ENCODE measurements at regions not wholly inside any gene's neighbourhood (a gene's known extent, or its start where the extent isn't known, plus 50 kb on each side); places are given as distances from the start of the nearest gene placed in this dataset.

- no peak overlapping the region for H3K27ac ChIP-seq (ENCODE audit: low read length)
Measured at GRCh38 chr2:104744537-104744936, 109.4 kb upstream of the POU3F3 start.

GRCh38 chr2:104745846-104746245 lies 108.1 kb upstream of the POU3F3 start:
- Histone ChIP-seq H3K79me2 (replicated peaks; ENCODE audit: insufficient read depth, low read length) (no peaks in the 10 kb centered on the region), H2AFZ (ENCODE audit: low read depth, low read length) (no peak overlapping the region), H3K4me3 (ENCODE audit: low read length) (no peak overlapping the region)

More at GRCh38 chr2:104744537-104744936, 109.4 kb upstream of the POU3F3 start:
- Histone ChIP-seq H2AFZ (ENCODE audit: low read depth, low read length) (no peak overlapping the region), H3K9ac (ENCODE audit: low read length) (no peak overlapping the region), H3K9me2 (ENCODE audit: insufficient read depth, low read length) (no peaks in the 10 kb centered on the region), H3K9me3 (ENCODE audit: low read length) (no peaks in the 10 kb centered on the region), H3F3A (ENCODE audit: insufficient read depth, low read length, poor library complexity, severe bottlenecking) (no peaks in the 10 kb centered on the region), H4K20me1 (ENCODE audit: insufficient read depth) (no peaks in the 10 kb centered on the region), H3K27me3 (ENCODE audit: insufficient read depth, low read depth, low read length) (no peaks in the 10 kb centered on the region), H3K4me3 (ENCODE audit: low read length) (no peak overlapping the region), H3K36me3 (ENCODE audit: insufficient read depth, low read length) (no peaks in the 10 kb centered on the region), H3K4me2 (ENCODE audit: low read length) (no peak overlapping the region), H3K79me2 (replicated peaks; ENCODE audit: insufficient read depth, low read length) (no peaks in the 10 kb centered on the region)
- TF ChIP-seq EZH2 (IDR thresholded peaks at IDR 0.05; ENCODE audit: borderline replicate concordance, insufficient read depth, low read length, poor library complexity, severe bottlenecking) (no peak), MXI1 (conservative IDR thresholded peaks at IDR 0.05; ENCODE audit: poor library complexity, severe bottlenecking) (no peak), TAF1 (IDR thresholded peaks at IDR 0.05; ENCODE audit: low read depth) (no peak), EP300 (conservative IDR thresholded peaks at IDR 0.05; ENCODE audit: poor library complexity, severe bottlenecking) (no peak)

More at GRCh38 chr2:104745846-104746245, 108.1 kb upstream of the POU3F3 start:
- H3K27ac ChIP-seq (ENCODE audit: low read length) = no peak overlapping the region
- H3K4me2 ChIP-seq (ENCODE audit: low read length) = no peak overlapping the region
- no peaks in the 10 kb centered on the region for H4K20me1 ChIP-seq (ENCODE audit: insufficient read depth)
- no peaks in the 10 kb centered on the region for H3F3A ChIP-seq (ENCODE audit: insufficient read depth, low read length, poor library complexity, severe bottlenecking)
- H3K27me3 ChIP-seq (ENCODE audit: insufficient read depth, low read depth, low read length) = no peaks in the 10 kb centered on the region
- H3K36me3 ChIP-seq (ENCODE audit: insufficient read depth, low read length) = no peaks in the 10 kb centered on the region
- H3K9me2 ChIP-seq (ENCODE audit: insufficient read depth, low read length) = no peaks in the 10 kb centered on the region
- H3K9me3 ChIP-seq (ENCODE audit: low read length) = no peaks in the 10 kb centered on the region
- no peak overlapping the region for H3K9ac ChIP-seq (ENCODE audit: low read length)
- no peak for TF ChIP-seq MXI1 (conservative IDR thresholded peaks at IDR 0.05; ENCODE audit: poor library complexity, severe bottlenecking)
- TF ChIP-seq SMC3 (conservative IDR thresholded peaks at IDR 0.05; ENCODE audit: poor library complexity) = no peak
- no peak for TF ChIP-seq POLR2AphosphoS5 (IDR thresholded peaks at IDR 0.05)
- TF ChIP-seq REST (IDR thresholded peaks at IDR 0.05; ENCODE audit: borderline replicate concordance) = no peak
- no peak for TF ChIP-seq CTCF (IDR thresholded peaks at IDR 0.05; ENCODE audit: poor library complexity, severe bottlenecking)
